Gastrocnemius medialis (tissue), 4 donors: ENCODE measurements at regions not wholly inside any gene's neighbourhood (a gene's known extent, or its start where the extent isn't known, plus 50 kb on each side); places are given as distances from the start of the nearest gene placed in this dataset.
A peak's percentile ranks its signal among the peaks of the same experiment; 100 is the strongest.

Source experiments
- ATAC-seq, 2 donors: fragments of 150-250 bp; one replicate each; pipeline ENCODE4 v1.9.1; 2016
- DNase-seq, 2 donors: peaks; one replicate each; pipeline ENCODE4 v3.0.0-alpha.2; 2019
- H3K27ac ChIP-seq, 4 donors: fragments of 200-600 bp; sonication (generic); 1 replicate in 1 of 4; 2 replicates in 3 of 4; pipeline ENCODE4 v1.5.1; 2016 to 2018; ENCODE audit warnings: mild to moderate bottlenecking in 2 of 4, moderate library complexity in 1 of 4
- H3K27me3 ChIP-seq, 3 donors: fragments of 200-600 bp; sonication (generic) in 2 of 3; 1 replicate in 1 of 3; 2 replicates in 2 of 3; pipeline versions ENCODE4 v1.5.1 to v1.6.0; 2016 to 2019; ENCODE audit warnings: mild to moderate bottlenecking in 1 of 3, moderate library complexity in 1 of 3
- H3K36me3 ChIP-seq, 2 donors: fragments of 200-600 bp; sonication (generic) in 1 of 2; one replicate each; pipeline ENCODE4 v1.5.1; 2017 to 2018
- H3K4me1 ChIP-seq, 2 donors: fragments of 200-600 bp; sonication (generic) in 1 of 2; one replicate each; pipeline ENCODE4 v1.5.1; 2016 to 2017; ENCODE audit warnings: mild to moderate bottlenecking in 2 of 2
- H3K4me3 ChIP-seq, 4 donors: fragments of 200-600 bp; sonication (generic) in 3 of 4; 1 replicate in 1 of 4; 2 replicates in 3 of 4; pipeline ENCODE4 v1.5.1; 2016 to 2019; ENCODE audit warnings: mild to moderate bottlenecking in 2 of 4
- H3K9me3 ChIP-seq, 3 donors: fragments of 200-600 bp; sonication (generic) in 2 of 3; 1 replicate in 1 of 3; 2 replicates in 2 of 3; pipeline ENCODE4 v1.5.1; 2016 to 2019
- POLR2A ChIP-seq, 2 donors: fragments of 450-650 bp; IDR thresholded peaks; one replicate each; pipeline ENCODE4 v1.6.1; 2017; ENCODE audit warnings: antibody characterized with exemption in 2 of 2, mild to moderate bottlenecking in 2 of 2, moderate library complexity in 2 of 2
- in situ Hi-C, 4 donors: fragments of 200-750 bp; cut with MboI; loops; one replicate each; pipeline versions ENCODE4 v1.15.0 to v1.8.0; 2017; ENCODE audit warnings: low sequenced_read_pairs in 4 of 4
- intact Hi-C: fragments of 100-400 bp; cut with DNase I; formaldehyde crosslinking; loops from one replicate; pipeline ENCODE4 v1.15.1; 2023; ENCODE audit warnings: low total_unique reads
- TF ChIP-seq, protein P1 (sequence below), 5 experiments: fragments of 450-650 bp in 3 of 5; fragments of 200-600 bp in 2 of 5; sonication (generic) in 2 of 5; IDR thresholded peaks in 4 of 5; conservative IDR thresholded peaks in 1 of 5; 1 replicate in 4 of 5; 2 replicates in 1 of 5; pipeline ENCODE4 v1.5.1; 2016 to 2019; ENCODE audit warnings: antibody characterized with exemption in 5 of 5, mild to moderate bottlenecking in 3 of 5, moderate library complexity in 3 of 5

DNA sequence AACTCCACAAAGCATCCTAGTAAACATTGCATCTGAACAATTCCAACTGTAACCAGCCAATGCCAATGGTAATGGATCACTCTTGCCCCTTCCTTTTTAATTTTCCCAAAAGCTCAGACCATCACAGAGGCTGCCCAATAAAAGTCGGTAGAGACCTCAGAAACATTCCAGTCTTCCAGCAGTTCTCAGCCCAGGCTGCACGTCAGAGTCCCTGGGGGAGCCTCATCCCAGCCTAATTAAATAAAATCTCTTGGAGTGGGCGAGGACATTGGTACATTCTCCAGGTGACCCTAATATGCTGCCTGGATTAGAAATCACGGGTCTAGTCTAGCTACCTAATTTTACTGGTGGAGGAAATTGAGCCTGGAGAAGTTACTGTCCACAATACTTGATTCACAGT lies 117.1 kb upstream of the MYOCD start:
- DNase-seq (no peak), ATAC-seq (no peak)
- no peak overlapping the region for H3K27ac ChIP-seq
- no peaks in the 10 kb centered on the region for H3K27me3 ChIP-seq
- intact Hi-C loops, result no loop called here
- H3K4me1 ChIP-seq, result no peaks in the 10 kb centered on the region
- H3K4me3 ChIP-seq, result no peak overlapping the region
- no peaks in the 10 kb centered on the region for H3K9me3 ChIP-seq
- in situ Hi-C loops, result loop anchor here in 1 of 4 donors (25.0 kb wide), 1 partner anchor 464 kb away; the partner anchor contains the start of gene ELAC2
- TF ChIP-seq, protein P1, sequence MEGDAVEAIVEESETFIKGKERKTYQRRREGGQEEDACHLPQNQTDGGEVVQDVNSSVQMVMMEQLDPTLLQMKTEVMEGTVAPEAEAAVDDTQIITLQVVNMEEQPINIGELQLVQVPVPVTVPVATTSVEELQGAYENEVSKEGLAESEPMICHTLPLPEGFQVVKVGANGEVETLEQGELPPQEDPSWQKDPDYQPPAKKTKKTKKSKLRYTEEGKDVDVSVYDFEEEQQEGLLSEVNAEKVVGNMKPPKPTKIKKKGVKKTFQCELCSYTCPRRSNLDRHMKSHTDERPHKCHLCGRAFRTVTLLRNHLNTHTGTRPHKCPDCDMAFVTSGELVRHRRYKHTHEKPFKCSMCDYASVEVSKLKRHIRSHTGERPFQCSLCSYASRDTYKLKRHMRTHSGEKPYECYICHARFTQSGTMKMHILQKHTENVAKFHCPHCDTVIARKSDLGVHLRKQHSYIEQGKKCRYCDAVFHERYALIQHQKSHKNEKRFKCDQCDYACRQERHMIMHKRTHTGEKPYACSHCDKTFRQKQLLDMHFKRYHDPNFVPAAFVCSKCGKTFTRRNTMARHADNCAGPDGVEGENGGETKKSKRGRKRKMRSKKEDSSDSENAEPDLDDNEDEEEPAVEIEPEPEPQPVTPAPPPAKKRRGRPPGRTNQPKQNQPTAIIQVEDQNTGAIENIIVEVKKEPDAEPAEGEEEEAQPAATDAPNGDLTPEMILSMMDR (IDR thresholded peaks at IDR 0.05 in 4 of 5, conservative IDR thresholded peaks at IDR 0.05 in 1 of 5), result no peak
- TF ChIP-seq POLR2A (IDR thresholded peaks at IDR 0.05), result no peak
- no peaks in the 10 kb centered on the region for H3K36me3 ChIP-seq

DNA sequence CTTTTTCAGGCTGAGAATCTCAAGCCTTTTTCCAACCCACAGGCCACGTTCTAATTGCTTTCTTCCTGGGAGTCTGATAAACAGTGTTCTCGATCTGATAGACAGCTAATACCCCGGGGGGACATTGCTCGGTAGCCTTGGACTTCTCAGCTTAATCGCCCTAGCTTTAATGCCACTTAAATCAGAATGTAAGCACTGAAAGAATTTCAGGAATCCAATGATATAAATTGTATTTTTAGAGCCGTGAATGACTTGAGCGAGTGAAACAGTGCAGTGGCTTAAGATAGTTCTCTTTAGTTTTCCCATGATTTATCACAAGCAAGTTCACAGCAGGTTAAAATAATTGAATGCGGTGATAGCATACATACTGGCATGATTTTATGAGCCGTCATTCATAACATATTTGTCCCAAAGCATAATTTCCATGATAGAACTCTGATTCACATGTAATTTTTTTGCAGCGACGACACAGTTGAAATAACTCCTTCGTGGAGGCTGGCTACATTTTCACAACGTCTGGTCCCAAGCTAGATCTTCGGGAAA lies 116.1 kb upstream of the MYOCD start:
- H3K9me3 ChIP-seq, result no peaks in the 10 kb centered on the region
- intact Hi-C loops, result loop anchor here (5.0 kb wide), 1 partner anchor 453 kb away; no protein-coding TSS in a partner anchor

DNA sequence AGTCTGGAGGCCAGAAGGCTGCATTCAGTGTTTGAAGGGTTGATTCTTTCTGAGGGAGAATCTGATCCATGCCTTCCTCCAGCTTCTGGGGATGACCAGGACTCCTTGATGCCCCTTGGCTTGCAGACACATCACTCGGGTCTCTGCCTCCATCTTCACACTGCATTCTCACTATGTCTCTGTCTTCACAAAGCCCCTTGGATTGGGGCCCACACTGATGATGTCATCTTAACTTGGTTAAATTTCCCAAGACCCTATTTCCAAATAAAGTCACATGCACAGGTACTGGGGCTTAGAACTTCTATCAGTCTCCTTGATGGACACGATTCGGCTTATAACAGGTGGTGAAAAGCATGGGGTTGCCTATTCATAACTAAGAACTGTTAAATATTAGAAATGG lies 112.1 kb upstream of the MYOCD start:
- Histone ChIP-seq H3K4me1 (no peaks in the 10 kb centered on the region), H3K9me3 (no peaks in the 10 kb centered on the region), H3K36me3 (no peaks in the 10 kb centered on the region), H3K4me3 (no peak overlapping the region), H3K27ac (no peak overlapping the region), H3K27me3 (no peaks in the 10 kb centered on the region)
- in situ Hi-C loops, result loop anchor here in 1 of 4 donors (25.0 kb wide), 1 partner anchor 109 kb away; the partner anchor contains the start of gene MYOCD
- intact Hi-C loops, result loop anchor here (5.0 kb wide), 1 partner anchor 449 kb away; no protein-coding TSS in a partner anchor
- TF ChIP-seq, protein P1 (IDR thresholded peaks at IDR 0.05 in 4 of 5, conservative IDR thresholded peaks at IDR 0.05 in 1 of 5), result no peak
- no peak for TF ChIP-seq POLR2A (IDR thresholded peaks at IDR 0.05)
- ATAC-seq (no peak), DNase-seq (no peak)

More for the DNA sequence above, 116.1 kb upstream of the MYOCD start:
- H3K36me3 ChIP-seq, result no peaks in the 10 kb centered on the region
- no peaks in the 10 kb centered on the region for H3K27me3 ChIP-seq
- H3K4me3 ChIP-seq, result no peak overlapping the region
- no peak for ATAC-seq
- no peaks in the 10 kb centered on the region for H3K4me1 ChIP-seq
- in situ Hi-C loops, result loop anchor here in 1 of 4 donors (25.0 kb wide), 2 partner anchors 113 to 463 kb away; partner anchors contain the start of genes ELAC2 and MYOCD
- TF ChIP-seq, protein P1 (IDR thresholded peaks at IDR 0.05 in 4 of 5, conservative IDR thresholded peaks at IDR 0.05 in 1 of 5), result no peak
- TF ChIP-seq POLR2A (IDR thresholded peaks at IDR 0.05), result no peak
- H3K27ac ChIP-seq, result peak overlapping the region in 1 of 4 donors; percentile 34
- no peak for DNase-seq

DNA sequence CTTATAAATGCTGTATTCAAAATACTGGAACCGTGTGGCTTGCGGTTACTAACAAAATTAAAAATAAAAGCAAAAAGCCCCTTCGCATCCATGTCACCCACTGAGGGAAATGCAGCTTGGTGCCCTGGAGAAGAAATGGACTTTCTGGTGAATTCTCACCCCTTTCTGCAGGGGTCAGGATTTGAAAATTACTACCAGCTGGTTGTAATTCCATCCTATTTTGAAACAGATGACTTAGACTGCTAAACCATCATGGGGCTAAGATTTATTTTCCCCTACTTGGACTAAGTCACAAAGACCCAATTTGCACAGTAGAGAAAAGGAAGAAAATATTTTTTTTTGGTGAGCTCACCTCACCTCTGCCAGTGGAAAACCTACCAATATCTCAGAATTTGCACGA lies 111.4 kb upstream of the MYOCD start:
- ATAC-seq, result no peak
- Histone ChIP-seq H3K27ac (no peak overlapping the region), H3K36me3 (no peaks in the 10 kb centered on the region), H3K4me3 (no peak overlapping the region), H3K9me3 (no peaks in the 10 kb centered on the region), H3K4me1 (no peaks in the 10 kb centered on the region), H3K27me3 (no peaks in the 10 kb centered on the region)
- no peak for TF ChIP-seq POLR2A (IDR thresholded peaks at IDR 0.05)
- TF ChIP-seq, protein P1 (IDR thresholded peaks at IDR 0.05 in 4 of 5, conservative IDR thresholded peaks at IDR 0.05 in 1 of 5), result no peak
- intact Hi-C loops (loop anchor here (5.0 kb wide), 1 partner anchor 448 kb away; no protein-coding TSS in a partner anchor), in situ Hi-C loops (loop anchor here in 1 of 4 donors (25.0 kb wide), 1 partner anchor 108 kb away; the partner anchor contains the start of gene MYOCD)
- DNase-seq, result no peak
